MCF 10A (cell line): ENCODE measurements at regions not wholly inside any gene's neighbourhood (a gene's known extent, or its start where the extent isn't known, plus 50 kb on each side); places are given as distances from the start of the nearest gene placed in this dataset.

Experiments used
- BruUV-seq: library from RNA; stranded (reverse); fragments of 400-500 nt; replicated peaks from 2 replicates; lab custom pipeline; 2021; lab: Mats Ljungman, UMichigan
- CTCF ChIA-PET: fragments of 300-600 bp; sonication (Branson Sonifier 250); formaldehyde crosslinking; extraction: SDS; loops from one replicate; lab custom pipeline; 2021; ENCODE audit warnings: antibody characterized with exemption, inconsistent platforms; lab: Yijun Ruan, JAX
- POLR2A ChIA-PET: fragments of 300-600, 350-650 bp; sonication (Branson Sonifier 250); formaldehyde crosslinking; extraction: SDS; loops from one replicate; lab custom pipeline; 2020; ENCODE audit warnings: antibody characterized with exemption, inconsistent platforms; lab: Yijun Ruan, JAX
- DNase-seq: peaks from one replicate; pipeline ENCODE4 v3.0.0-alpha.2; 2018; ENCODE audit not compliant: unreplicated experiment
- H3K27ac Mint-ChIP-seq: one replicate; pipeline ENCODE4 v1.8.0; 2022; ENCODE audit warnings: mild to moderate bottlenecking, low read depth, mixed read lengths; ENCODE audit not compliant: unreplicated experiment
- H3K27me3 Mint-ChIP-seq: one replicate; pipeline ENCODE4 v1.8.0; 2022; ENCODE audit warnings: mixed read lengths; ENCODE audit not compliant: insufficient read depth, unreplicated experiment
- H3K36me3 Mint-ChIP-seq: one replicate; pipeline ENCODE4 v1.8.0; 2022; ENCODE audit warnings: mild to moderate bottlenecking, moderate library complexity, mixed read lengths; ENCODE audit not compliant: insufficient read depth, unreplicated experiment
- H3K4me1 Mint-ChIP-seq: one replicate; pipeline ENCODE4 v1.8.0; 2022; ENCODE audit warnings: mixed read lengths; ENCODE audit not compliant: insufficient read depth, unreplicated experiment
- H3K4me3 Mint-ChIP-seq: one replicate; pipeline ENCODE4 v1.8.0; 2022; ENCODE audit warnings: mild to moderate bottlenecking, moderate library complexity, mixed read lengths; ENCODE audit not compliant: unreplicated experiment
- H3K9me3 Mint-ChIP-seq: one replicate; pipeline ENCODE4 v1.8.0; 2022; ENCODE audit warnings: mixed read lengths; ENCODE audit not compliant: unreplicated experiment
- intact Hi-C: fragments of 100-400 bp; cut with micrococcal nuclease; formaldehyde crosslinking; loops from 2 replicates; pipeline ENCODE4 v1.14.1; 2022
- TF ChIP-seq, protein P1 (sequence below): fragments of 200-600 bp; IDR thresholded peaks from one replicate; pipeline ENCODE4 v1.8.0; 2022; ENCODE audit warnings: antibody characterized with exemption, mild to moderate bottlenecking; ENCODE audit not compliant: unreplicated experiment

DNA sequence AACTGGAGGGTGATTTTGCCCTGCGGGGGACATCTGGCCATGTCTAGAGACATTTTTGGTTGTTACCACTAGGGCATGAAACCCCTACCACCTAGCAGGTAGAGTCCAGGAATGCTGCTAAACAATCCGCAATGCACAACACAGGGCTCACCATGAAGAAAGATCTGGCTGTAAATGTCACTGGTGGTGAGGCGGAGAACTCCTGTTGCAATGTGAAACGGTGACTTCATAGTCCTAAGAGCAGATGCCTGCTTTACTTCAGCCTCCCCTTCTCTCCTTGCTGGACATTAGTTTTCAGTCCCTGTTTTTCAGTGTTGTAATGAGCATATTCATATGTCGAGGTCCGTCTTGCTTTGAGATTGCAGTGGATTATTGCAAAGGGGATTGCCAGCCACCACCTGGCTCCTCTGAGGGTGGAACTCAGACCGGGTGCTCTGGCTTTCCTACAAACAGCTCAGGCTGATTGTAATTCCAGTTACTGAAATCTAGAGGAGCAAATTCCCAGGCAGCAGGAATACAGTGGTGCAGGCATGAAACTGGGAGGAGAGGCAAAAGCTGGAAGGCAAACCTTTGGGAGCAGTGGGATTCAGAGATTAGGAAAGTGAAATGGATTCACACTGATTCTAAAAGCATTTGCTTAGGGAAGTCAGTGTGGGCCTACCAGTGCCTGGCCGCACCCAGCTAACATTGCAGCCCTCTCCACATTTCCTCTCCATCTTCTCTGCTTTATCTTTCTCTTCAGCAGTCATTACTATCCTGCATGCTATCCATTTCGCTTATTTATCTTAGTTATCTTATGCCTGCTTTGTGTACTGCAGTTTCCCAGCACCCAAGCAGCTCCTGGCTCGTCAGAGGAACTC is 76.1 kb upstream of the PCDH8 start:
- no peak for DNase-seq
- CTCF ChIA-PET, result interaction anchor here (0.5 to 4.3 kb wide), 6 partner anchors 13 to 473 kb away, joined by 3 to 36 read pairs (median 3); no protein-coding TSS in a partner anchor
- Mint-ChIP-seq H3K4me1 (peaks cover 41% of the 10 kb centered on the region), H3K4me3 (no peak overlapping the region), H3K27me3 (no peaks in the 10 kb centered on the region), H3K27ac (peak overlapping the region; percentile 62), H3K36me3 (no peaks in the 10 kb centered on the region), H3K9me3 (no peaks in the 10 kb centered on the region)
- intact Hi-C loops, result no loop called here
- TF ChIP-seq, protein P1, sequence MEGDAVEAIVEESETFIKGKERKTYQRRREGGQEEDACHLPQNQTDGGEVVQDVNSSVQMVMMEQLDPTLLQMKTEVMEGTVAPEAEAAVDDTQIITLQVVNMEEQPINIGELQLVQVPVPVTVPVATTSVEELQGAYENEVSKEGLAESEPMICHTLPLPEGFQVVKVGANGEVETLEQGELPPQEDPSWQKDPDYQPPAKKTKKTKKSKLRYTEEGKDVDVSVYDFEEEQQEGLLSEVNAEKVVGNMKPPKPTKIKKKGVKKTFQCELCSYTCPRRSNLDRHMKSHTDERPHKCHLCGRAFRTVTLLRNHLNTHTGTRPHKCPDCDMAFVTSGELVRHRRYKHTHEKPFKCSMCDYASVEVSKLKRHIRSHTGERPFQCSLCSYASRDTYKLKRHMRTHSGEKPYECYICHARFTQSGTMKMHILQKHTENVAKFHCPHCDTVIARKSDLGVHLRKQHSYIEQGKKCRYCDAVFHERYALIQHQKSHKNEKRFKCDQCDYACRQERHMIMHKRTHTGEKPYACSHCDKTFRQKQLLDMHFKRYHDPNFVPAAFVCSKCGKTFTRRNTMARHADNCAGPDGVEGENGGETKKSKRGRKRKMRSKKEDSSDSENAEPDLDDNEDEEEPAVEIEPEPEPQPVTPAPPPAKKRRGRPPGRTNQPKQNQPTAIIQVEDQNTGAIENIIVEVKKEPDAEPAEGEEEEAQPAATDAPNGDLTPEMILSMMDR, result no peak
- POLR2A ChIA-PET, result interaction anchor here (0.6 kb wide), 2 partner anchors 94 to 124 kb away, joined by 3 to 4 read pairs; no protein-coding TSS in a partner anchor
- no TSS peak for BruUV-seq

DNA sequence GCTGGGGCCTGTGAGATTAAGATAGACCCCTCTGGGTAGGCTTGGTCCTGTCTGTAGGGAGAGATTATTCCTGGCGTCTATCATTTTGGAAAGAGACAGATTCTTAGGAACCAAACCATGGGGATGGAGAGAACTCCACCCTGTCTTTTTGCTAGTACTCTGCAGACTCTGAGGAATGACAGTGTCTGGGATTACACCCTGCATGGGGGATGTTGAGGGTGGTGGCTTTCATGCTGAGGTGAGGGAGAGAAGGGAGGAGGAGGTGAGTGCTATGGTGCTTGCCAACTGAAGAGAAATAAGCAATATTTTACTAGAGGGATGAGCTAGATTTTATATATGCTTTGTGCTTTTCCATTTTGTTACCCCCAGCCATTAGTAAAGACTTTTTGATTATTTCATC is 74.5 kb upstream of the PCDH8 start:
- BruUV-seq, result no TSS peak
- CTCF ChIA-PET, result interaction anchor here (0.7 to 1.1 kb wide), 2 partner anchors 21 to 45 kb away, joined by 3 to 8 read pairs; no protein-coding TSS in a partner anchor
- Mint-ChIP-seq H3K4me1 (peaks cover 34% of the 10 kb centered on the region), H3K9me3 (no peaks in the 10 kb centered on the region), H3K27ac (no peak overlapping the region), H3K4me3 (no peak overlapping the region), H3K36me3 (no peaks in the 10 kb centered on the region), H3K27me3 (no peaks in the 10 kb centered on the region)
- POLR2A ChIA-PET, result no interaction called here
- DNase-seq, result no peak
- TF ChIP-seq, protein P1, result no peak
- intact Hi-C loops, result no loop called here

DNA sequence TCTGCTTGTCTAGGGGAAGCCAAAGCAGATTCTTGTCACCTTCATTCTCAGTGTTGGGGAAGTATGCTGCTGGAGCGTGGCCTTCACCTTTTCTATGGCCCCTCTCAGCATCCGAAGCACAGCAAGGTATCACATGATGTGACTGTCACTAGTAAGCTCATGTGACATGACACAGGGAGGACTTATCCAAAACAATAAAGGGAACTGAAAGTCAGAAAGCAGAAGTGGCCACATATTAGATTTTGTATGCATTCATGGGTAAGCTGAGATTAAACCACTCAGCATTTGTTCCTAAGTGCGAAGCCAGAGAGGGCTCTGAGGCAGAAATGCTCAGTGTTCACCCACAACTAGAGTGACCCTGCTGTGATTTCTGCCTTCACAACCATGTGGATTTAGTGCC is 72.8 kb upstream of the PCDH8 start:
- H3K4me1 Mint-ChIP-seq, result peaks cover 19% of the 10 kb centered on the region
- TF ChIP-seq, protein P1, result no peak
- ChIA-PET POLR2A (interaction anchor here (1.0 kb wide), 1 partner anchor 167 kb away, joined by 4 read pairs; no protein-coding TSS in a partner anchor), CTCF (interaction anchor here (0.6 to 1.5 kb wide), 5 partner anchors 24 to 99 kb away, joined by 3 to 10 read pairs (median 3); no protein-coding TSS in a partner anchor)
- H3K27ac Mint-ChIP-seq, result no peak overlapping the region
- intact Hi-C loops, result no loop called here
- peaks cover 6% of the 10 kb centered on the region for H3K36me3 Mint-ChIP-seq
- no peaks in the 10 kb centered on the region for H3K9me3 Mint-ChIP-seq
- no peak overlapping the region for H3K4me3 Mint-ChIP-seq
- DNase-seq, result no peak
- BruUV-seq, result no TSS peak
- no peaks in the 10 kb centered on the region for H3K27me3 Mint-ChIP-seq

DNA sequence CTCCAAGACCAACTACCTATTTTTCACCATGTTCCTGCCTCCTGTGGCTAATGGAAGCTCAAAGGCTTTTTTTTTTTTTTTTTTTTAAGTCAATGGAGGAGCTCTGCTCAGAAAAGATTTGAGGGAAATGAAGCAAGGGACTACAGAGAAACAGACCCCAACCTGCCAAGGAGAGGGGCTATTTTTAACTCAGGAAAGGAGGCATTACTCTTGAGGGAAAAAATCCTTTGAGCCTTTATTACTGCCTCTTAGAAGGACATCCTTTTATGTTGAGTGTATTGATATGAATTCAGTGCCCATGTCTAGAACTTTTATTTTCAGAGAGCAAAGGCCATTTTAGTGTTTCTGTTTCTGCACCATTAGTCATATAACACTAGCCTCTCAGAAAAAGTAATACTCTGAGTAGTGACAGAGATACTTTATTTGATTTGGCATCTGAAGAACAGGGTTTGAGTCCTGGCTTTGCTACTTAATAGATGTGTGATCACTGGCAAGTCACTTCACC is 68.1 kb upstream of the PCDH8 start:
- Mint-ChIP-seq H3K4me1 (no peaks in the 10 kb centered on the region), H3K9me3 (no peaks in the 10 kb centered on the region), H3K36me3 (peaks cover 6% of the 10 kb centered on the region), H3K27me3 (peaks cover 11% of the 10 kb centered on the region), H3K4me3 (no peak overlapping the region), H3K27ac (no peak overlapping the region)
- intact Hi-C loops, result no loop called here
- DNase-seq, result no peak
- TF ChIP-seq, protein P1, result no peak
- ChIA-PET POLR2A (interaction anchor here (1.3 kb wide), 1 partner anchor 9 kb away, joined by 6 read pairs; no protein-coding TSS in a partner anchor), CTCF (interaction anchor here (0.8 to 1.0 kb wide), 3 partner anchors 9 to 22 kb away, joined by 3 to 9 read pairs (median 3); no protein-coding TSS in a partner anchor)
- no TSS peak for BruUV-seq
